Nephron (organoid): ENCODE measurements at regions not wholly inside any gene's neighbourhood (a gene's known extent, or its start where the extent isn't known, plus 50 kb on each side); places are given as distances from the start of the nearest gene placed in this dataset.

ENCODE experiments used
- H3K27ac Mint-ChIP-seq, 3 experiments: 2 replicates each; pipeline ENCODE4 v1.8.0; 2020; ENCODE audit warnings: mixed read lengths in 3 of 3, mild to moderate bottlenecking in 2 of 3, moderate library complexity in 1 of 3
- H3K27me3 Mint-ChIP-seq: 2 replicates; pipeline ENCODE4 v1.8.0; 2021; ENCODE audit warnings: low read depth, mild to moderate bottlenecking, moderate library complexity, mixed read lengths
- H3K36me3 Mint-ChIP-seq: 2 replicates; pipeline ENCODE4 v1.8.0; 2020; ENCODE audit warnings: low read depth, mixed read lengths
- H3K4me1 Mint-ChIP-seq: 2 replicates; pipeline ENCODE4 v1.8.0; 2020; ENCODE audit warnings: mixed read lengths
- H3K4me3 Mint-ChIP-seq, 3 experiments: 2 replicates each; pipeline ENCODE4 v1.8.0; 2020; ENCODE audit warnings: mild to moderate bottlenecking in 3 of 3, mixed read lengths in 3 of 3, moderate library complexity in 2 of 3
- H3K9me3 Mint-ChIP-seq: 2 replicates; pipeline ENCODE4 v1.8.0; 2020; ENCODE audit warnings: mixed read lengths
- TF ChIP-seq, protein P1 (sequence below), 3 experiments: fragments of 200-600 bp; sonication (generic); IDR thresholded peaks; one replicate each; pipeline ENCODE4 v1.5.0; 2021; ENCODE audit warnings: antibody characterized with exemption in 3 of 3; ENCODE audit not compliant: unreplicated experiment in 3 of 3

DNA sequence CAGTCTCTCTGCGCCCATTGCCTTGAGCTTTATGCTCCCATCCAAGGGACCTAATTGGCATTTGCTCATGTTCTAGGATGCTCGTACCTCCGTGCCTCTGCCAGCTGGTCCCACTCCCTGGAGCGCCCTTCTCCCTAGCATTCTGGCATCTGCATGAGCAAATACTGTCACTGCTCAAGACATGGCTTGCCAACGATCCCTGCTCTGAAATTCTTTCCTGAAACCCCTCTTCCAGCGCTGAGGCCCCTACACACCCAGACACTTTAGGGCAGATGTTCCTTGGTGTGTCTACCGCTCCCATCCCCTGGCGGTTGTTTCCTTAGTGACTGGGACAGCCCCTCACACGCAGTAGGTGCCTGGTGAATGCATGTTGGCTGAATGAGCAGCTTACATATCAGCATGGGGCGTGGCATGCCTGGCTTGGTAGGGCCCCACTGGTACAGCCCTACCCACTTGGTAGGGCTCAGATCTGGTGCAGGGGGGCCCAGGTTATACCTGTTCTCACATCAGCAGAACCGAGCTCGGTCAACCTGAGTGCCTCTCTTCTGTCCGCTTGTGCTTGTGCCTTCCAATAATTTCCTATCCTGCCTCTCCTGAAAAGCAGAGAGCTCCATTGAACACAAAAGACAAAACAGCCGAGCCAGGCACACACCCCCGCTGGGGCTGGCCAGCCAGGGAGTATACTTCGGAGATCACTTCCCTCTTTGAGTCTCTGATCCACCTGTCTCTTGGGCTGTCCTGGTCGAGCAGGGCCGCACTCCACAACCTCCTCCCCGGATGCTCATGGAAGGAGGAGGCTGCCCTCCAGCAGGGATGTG is 59.2 kb downstream of the INHBB start:
- H3K4me3 Mint-ChIP-seq: no peak overlapping the region
- H3K4me1 Mint-ChIP-seq: no peaks in the 10 kb centered on the region
- TF ChIP-seq, protein P1, sequence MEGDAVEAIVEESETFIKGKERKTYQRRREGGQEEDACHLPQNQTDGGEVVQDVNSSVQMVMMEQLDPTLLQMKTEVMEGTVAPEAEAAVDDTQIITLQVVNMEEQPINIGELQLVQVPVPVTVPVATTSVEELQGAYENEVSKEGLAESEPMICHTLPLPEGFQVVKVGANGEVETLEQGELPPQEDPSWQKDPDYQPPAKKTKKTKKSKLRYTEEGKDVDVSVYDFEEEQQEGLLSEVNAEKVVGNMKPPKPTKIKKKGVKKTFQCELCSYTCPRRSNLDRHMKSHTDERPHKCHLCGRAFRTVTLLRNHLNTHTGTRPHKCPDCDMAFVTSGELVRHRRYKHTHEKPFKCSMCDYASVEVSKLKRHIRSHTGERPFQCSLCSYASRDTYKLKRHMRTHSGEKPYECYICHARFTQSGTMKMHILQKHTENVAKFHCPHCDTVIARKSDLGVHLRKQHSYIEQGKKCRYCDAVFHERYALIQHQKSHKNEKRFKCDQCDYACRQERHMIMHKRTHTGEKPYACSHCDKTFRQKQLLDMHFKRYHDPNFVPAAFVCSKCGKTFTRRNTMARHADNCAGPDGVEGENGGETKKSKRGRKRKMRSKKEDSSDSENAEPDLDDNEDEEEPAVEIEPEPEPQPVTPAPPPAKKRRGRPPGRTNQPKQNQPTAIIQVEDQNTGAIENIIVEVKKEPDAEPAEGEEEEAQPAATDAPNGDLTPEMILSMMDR (IDR thresholded peaks at IDR 0.05; ENCODE audit: unreplicated experiment in 3 of 3): no peak
- no peak overlapping the region for H3K27ac Mint-ChIP-seq
- H3K27me3 Mint-ChIP-seq: peaks cover 19% of the 10 kb centered on the region
- H3K9me3 Mint-ChIP-seq: peaks cover 18% of the 10 kb centered on the region
- no peaks in the 10 kb centered on the region for H3K36me3 Mint-ChIP-seq

DNA sequence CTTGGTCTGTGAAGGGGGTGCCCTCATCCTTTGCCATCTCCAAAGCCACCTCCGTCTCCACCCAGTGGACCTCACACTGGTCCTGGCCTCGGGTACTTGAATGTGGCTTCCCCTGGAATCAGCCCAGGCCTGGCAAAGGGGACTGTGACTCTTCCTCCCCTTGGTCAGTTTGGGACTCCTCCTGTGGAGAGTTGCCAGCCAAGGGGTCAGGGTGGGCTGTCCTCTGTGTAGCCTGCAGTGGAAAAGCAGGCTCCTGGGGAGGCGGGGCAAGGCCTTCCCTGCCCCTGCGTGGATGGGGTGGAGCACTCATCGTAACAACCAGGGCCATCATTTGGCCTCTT is 59.8 kb downstream of the INHBB start:
- H3K36me3 Mint-ChIP-seq: no peaks in the 10 kb centered on the region
- peaks cover 22% of the 10 kb centered on the region for H3K9me3 Mint-ChIP-seq
- H3K27ac Mint-ChIP-seq: no peak overlapping the region
- no peaks in the 10 kb centered on the region for H3K4me1 Mint-ChIP-seq
- peaks cover 16% of the 10 kb centered on the region for H3K27me3 Mint-ChIP-seq
- TF ChIP-seq, protein P1 (IDR thresholded peaks at IDR 0.05; ENCODE audit: unreplicated experiment in 3 of 3): no peak
- H3K4me3 Mint-ChIP-seq: no peak overlapping the region

DNA sequence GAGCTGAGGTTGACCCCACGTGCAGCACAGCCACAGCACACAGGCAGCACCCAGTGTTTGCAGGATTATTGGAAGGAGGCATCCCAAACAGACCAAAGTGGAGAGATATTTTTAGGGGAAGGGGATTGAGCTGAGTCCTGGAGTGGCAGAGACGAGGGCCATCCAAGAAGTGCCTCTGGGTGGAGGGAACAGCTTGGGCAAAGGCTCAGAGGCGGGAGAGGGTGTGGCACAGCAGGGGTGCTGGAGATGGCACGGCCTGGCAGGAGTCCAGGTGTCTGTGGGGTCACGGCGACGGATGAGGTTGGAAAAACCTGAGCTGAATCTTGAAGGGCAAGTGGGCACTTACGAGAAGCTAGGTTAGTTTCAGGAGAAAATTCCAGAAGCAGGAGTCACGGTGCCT is 60.6 kb downstream of the INHBB start:
- no peaks in the 10 kb centered on the region for H3K36me3 Mint-ChIP-seq
- no peak overlapping the region for H3K27ac Mint-ChIP-seq
- TF ChIP-seq, protein P1 (IDR thresholded peaks at IDR 0.05; ENCODE audit: unreplicated experiment in 3 of 3): no peak
- peaks cover 8% of the 10 kb centered on the region for H3K27me3 Mint-ChIP-seq
- H3K4me1 Mint-ChIP-seq: no peaks in the 10 kb centered on the region
- no peak overlapping the region for H3K4me3 Mint-ChIP-seq
- peaks cover 27% of the 10 kb centered on the region for H3K9me3 Mint-ChIP-seq

DNA sequence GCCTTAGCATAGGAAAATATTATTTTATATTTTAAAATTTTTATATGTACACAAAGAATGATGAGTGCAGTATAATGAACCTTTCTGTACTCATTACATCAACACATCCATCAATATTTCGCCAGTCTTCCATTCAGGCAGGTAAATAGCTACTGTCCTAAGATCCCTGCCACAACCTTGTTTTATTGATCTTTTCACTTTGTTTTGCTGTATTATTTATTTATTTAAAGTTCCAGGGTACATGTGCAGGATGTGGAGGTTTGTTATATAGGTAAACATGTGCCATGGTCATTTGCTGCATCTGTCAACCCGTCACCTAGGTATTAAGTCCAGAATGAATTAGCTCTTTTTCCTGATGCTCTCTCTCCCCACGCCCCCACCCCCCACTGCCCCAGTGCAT is 64.6 kb downstream of the INHBB start:
- TF ChIP-seq, protein P1 (IDR thresholded peaks at IDR 0.05; ENCODE audit: unreplicated experiment in 3 of 3): no peak
- peaks cover 37% of the 10 kb centered on the region for H3K9me3 Mint-ChIP-seq
- peaks cover 3% of the 10 kb centered on the region for H3K36me3 Mint-ChIP-seq
- H3K4me3 Mint-ChIP-seq: no peak overlapping the region
- H3K27ac Mint-ChIP-seq: no peak overlapping the region
- peaks cover 3% of the 10 kb centered on the region for H3K27me3 Mint-ChIP-seq
- no peaks in the 10 kb centered on the region for H3K4me1 Mint-ChIP-seq

DNA sequence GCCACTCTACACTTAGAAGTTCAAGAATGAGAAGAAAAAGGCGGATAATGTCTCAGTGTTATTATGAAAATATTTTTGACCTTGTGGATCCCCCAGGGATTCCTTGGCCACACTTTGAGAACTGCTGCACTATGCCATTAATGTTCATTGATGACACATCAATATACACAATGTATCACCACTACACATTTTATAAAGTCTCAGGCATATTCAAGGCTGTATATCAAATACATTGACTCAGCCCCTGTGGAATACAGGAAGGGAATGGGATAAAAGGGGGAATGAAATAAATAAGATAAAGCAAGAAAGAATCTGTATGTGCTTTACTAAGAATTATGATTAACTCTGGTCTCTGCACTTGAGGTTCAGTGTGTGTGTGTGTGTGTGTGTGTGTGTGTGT is 69.1 kb downstream of the INHBB start:
- TF ChIP-seq, protein P1 (IDR thresholded peaks at IDR 0.05; ENCODE audit: unreplicated experiment in 3 of 3): no peak
- H3K4me1 Mint-ChIP-seq: no peaks in the 10 kb centered on the region
- peaks cover 3% of the 10 kb centered on the region for H3K36me3 Mint-ChIP-seq
- no peak overlapping the region for H3K4me3 Mint-ChIP-seq
- no peak overlapping the region for H3K27ac Mint-ChIP-seq
- H3K9me3 Mint-ChIP-seq: peaks cover 20% of the 10 kb centered on the region
- H3K27me3 Mint-ChIP-seq: peaks cover 15% of the 10 kb centered on the region
